ENCODE measurements at regions not wholly inside any gene's neighbourhood (a gene's known extent, or its start where the extent isn't known, plus 50 kb on each side); places are given as distances from the start of the nearest gene placed in this dataset.

GRCh38 chr2:200127848-200128247, 172.5 kb downstream of the MAIP1 start:
- TF ChIP-seq, protein P1, sequence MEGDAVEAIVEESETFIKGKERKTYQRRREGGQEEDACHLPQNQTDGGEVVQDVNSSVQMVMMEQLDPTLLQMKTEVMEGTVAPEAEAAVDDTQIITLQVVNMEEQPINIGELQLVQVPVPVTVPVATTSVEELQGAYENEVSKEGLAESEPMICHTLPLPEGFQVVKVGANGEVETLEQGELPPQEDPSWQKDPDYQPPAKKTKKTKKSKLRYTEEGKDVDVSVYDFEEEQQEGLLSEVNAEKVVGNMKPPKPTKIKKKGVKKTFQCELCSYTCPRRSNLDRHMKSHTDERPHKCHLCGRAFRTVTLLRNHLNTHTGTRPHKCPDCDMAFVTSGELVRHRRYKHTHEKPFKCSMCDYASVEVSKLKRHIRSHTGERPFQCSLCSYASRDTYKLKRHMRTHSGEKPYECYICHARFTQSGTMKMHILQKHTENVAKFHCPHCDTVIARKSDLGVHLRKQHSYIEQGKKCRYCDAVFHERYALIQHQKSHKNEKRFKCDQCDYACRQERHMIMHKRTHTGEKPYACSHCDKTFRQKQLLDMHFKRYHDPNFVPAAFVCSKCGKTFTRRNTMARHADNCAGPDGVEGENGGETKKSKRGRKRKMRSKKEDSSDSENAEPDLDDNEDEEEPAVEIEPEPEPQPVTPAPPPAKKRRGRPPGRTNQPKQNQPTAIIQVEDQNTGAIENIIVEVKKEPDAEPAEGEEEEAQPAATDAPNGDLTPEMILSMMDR (IDR thresholded peaks at IDR 0.05), result no peak
- TF ChIP-seq EP300 (IDR thresholded peaks at IDR 0.05) (no peak), POLR2AphosphoS5 (IDR thresholded peaks at IDR 0.05) (no peak)
